IPS DF 19.7 (cell line): ENCODE measurements at regions not wholly inside any gene's neighbourhood (a gene's known extent, or its start where the extent isn't known, plus 50 kb on each side); places are given as distances from the start of the nearest gene placed in this dataset.

Source experiments
- DNase-seq: peaks from one replicate; pipeline ENCODE4 v3.0.0-alpha.2; 2013; ENCODE audit warnings: low read depth, low spot score

DNA sequence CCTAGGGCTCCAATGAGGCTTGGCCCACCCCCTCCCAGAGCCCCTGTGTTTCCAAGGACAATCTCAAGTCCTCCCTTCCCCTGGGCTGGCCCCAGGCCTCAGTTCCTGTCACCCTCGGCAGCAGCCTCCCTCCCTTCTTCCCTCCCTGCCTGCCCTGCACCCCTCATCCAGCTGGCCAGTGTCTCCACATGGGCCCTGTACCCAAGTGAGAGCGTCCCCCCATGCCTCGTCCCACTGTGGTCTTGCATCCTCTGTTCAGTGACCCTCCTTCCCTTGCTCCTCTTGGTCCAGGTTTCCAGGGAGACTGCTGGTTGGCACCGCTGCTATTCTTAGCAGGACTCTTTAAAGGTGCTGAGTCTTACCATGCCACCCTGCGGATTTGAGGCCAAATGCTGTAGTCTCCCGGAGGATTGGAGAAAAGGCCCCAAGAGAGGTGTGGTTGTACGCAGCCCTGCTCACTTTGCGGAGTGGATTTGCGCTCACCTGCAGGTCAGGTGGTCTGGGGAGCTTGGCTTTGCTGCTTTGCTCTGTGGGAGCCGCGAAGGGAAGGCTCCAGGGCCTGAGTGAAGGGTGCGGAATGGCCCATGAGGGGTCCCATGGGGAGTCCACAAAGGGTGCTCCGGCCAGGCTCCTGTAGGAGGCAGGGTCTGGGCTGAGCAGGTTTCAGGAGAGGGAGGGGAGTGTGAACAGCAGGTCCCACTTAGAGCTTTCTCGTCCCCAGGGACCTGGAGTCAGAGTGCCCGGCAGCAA lies 519.2 kb downstream of the TCERG1L start:
- DNase-seq: no peak

GRCh38 chr10:130795819-130796218 lies 515.7 kb downstream of the TCERG1L start:
- no peak for DNase-seq

- DNase-seq: no peak
Observed at GRCh38 chr10:130799532-130799931, 512.0 kb downstream of the TCERG1L start.

DNA sequence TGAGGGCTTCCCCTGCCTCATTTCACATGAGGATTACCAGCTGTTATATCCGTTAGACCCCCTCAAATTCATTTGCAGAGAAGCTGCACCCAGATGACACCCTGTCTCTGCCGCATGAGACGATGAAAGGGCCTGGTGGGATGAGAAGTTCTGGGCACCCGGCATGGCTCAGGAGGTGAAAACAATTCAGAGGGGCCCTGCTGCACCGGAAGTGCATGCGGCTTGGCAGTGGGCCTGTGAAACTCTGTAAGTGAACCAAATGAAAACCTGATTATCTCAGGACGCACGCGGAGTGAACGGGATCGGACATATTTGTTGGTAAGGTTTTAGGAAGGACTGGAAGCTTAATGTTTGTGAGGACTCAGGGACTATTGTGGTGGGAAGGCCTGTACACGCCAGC lies 511.2 kb downstream of the TCERG1L start:
- no peak for DNase-seq

- DNase-seq: no peak
Observed at GRCh38 chr10:130801276-130801675, 510.2 kb downstream of the TCERG1L start.

- DNase-seq: no peak
Observed at GRCh38 chr10:130801784-130802183, 509.7 kb downstream of the TCERG1L start.

DNA sequence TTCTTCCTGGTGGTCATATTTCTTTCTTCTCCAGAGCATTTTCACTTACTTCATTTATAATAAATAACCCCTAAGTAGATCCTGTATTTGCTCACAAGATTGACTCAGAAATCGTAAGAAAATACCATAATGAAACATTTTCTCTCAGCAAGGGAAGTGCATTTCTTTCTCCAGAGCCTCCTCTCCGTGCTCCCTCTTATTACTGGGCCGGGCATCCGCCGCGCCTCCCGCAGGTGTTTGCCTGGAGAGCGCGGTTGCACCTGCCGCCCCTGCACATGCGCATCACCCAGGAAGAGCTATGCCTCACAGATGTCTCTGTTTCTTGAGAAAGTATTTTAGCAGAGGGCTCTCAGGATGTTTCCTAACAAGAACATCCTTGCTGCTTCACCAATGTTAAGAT lies 509.2 kb downstream of the TCERG1L start:
- no peak for DNase-seq

DNA sequence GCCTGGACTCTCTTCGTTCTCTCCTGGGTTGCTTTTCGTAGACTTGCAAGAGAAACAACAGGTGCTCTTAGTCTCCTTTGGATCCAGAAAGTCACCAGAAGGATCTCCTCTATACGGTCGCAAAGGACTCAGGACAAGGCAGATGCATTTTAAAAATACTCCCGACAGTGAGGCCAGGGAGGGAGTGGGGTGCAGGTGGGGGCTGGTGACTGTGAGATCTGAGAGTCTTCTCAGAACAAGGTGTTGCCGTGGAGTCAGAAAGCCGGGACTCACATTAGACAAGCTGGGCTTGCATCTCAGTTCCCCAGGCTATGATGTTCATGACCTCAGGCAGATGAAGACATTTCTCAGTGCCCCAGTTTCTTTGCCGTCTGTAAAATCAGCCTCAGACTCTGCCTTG lies 507.2 kb downstream of the TCERG1L start:
- no peak for DNase-seq

DNA sequence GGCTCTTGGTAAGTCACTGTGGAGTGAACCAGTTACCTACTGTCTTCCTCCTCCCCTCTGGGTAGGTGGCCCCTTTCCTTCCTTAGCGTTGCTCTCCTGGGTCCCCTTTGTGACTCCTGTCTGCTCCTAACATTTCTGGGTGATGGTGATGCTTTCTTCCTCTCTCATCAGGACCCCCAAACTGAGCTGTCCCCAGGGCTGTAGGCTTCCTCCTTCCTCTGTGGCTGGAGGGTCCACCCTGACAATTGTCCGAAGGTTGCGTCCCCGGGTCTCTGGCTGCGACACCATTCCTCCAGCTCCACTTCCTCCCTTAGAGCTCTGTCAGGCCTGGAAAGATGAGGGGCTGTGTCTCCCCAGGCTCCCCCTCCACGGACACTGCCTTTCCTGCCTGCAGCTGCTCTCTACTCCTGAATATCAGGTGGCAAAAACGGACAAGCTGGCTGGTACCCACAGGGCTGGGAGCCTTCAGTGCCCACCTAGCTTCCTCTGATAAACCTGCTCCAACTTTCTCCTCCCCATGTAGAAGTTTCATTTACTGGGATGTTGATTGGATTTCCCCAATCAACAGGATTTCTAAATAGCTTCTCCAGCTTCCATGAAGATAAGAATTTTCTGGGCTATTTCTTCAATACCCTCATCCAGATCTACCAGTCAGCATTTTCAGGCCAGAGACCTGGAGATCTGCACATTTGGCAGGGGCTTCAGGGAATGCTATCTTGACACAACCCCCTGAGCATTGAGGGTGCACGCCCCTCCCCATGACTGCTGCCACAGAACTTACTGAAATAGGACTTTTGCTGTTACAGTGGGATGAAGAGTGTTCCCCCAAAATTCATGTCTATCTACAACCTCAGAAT lies 506.5 kb downstream of the TCERG1L start:
- DNase-seq: no peak

- DNase-seq: no peak
Observed at GRCh38 chr10:130805635-130806030, 505.9 kb downstream of the TCERG1L start.

DNA sequence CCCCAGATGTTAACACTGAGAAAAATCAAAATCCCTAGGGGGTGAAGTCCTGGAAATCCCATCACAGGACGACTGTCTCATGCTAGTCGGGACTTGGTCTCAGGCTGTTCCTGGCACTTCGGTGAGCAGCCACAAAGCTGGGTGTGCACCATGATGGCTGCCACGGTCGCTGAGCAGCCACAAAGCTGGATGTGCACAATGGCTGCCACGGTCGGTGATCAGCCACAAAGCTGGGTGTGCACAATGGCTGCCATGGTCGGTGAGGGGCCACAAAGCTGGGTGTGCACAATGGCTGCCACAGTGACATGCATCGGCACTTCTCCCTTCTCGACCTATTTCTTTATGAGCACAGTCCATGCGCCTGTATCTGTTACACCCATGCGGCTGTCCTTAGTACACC lies 505.1 kb downstream of the TCERG1L start:
- no peak for DNase-seq

DNA sequence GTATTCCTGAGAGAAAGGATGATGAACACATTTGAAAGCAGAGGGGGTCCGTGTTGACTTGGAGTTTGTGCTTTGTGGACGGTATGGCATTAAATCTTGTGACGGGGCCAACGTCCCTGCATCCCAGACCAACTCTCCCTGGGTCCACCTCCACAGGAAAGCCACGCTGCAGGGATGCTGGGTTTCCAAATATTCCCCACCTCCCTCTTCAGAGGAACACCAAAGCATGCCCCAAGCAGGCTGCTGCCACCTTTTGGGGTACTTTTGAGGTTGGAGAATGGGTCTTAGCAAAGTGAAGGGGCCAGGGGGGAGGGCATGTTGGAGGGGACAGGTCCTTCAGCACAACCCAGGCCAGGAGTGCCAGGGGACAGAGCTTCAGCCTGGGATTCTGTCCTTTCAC lies 504.4 kb downstream of the TCERG1L start:
- no peak for DNase-seq

- no peak for DNase-seq
Observed at GRCh38 chr10:130807721-130808120, 503.8 kb downstream of the TCERG1L start.

DNA sequence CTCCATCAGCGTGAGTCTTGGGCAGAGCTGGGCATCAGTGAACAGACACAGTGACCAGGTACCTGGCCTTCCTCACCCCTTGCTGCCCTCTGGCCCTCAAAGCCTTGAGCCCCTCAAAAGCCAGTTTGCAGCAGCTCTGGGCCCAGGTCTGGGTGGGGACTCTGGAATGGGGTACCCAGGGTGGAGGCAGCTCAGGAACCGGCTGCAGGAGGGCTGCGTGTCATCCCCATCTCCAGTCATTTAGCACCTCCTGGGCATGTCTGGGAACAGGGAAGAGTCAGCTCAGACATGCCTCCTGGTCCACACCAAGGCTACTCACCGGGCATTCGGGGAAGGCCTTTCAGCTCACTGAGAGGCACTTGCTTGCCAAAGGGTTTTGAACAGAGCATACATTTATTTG lies 503.3 kb downstream of the TCERG1L start:
- no peak for DNase-seq

- DNase-seq: no peak
Observed at GRCh38 chr10:130808686-130809085, 502.8 kb downstream of the TCERG1L start.

- DNase-seq: no peak
Observed at GRCh38 chr10:130809181-130809580, 502.3 kb downstream of the TCERG1L start.

- DNase-seq: no peak
Observed at GRCh38 chr10:130809761-130810515, 501.6 kb downstream of the TCERG1L start.

- DNase-seq: no peak
Observed at GRCh38 chr10:130810856-130811255, 500.7 kb downstream of the TCERG1L start.

DNA sequence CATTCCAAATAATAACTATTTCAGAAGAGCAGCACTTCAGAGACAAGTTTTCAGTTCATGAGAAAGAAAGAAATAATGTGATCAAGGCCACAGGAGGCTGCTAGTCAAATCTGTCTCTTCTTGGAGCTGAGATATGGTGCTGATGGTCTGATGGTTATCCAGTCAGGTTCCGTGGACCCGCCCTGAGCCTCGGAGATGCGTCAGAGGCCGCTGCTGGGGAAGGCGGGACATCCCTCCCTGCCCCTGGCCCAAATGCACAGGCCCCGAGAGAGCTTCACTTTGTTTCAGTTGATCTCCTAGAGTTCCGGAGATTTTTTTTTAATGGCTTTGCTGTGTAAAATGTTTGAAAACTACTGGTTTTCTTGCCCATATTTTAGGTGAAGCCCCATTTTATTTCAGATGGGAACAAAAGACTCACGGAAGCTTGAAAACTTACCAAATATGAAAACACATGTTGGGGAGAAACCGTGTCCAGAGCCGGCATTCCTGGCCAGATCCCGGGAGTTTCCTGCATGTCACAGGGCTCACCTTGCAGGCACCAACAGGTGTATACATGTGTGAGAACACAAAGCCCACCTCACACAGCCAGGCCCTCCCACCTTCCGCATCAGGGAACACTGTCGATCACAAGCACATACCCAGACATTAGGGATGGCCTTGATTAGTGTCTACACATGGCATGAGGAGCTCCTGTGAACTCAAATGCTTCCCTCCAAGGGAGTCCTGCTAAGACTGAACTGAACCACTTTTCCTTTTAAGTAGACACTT lies 499.0 kb downstream of the TCERG1L start:
- no peak for DNase-seq

DNA sequence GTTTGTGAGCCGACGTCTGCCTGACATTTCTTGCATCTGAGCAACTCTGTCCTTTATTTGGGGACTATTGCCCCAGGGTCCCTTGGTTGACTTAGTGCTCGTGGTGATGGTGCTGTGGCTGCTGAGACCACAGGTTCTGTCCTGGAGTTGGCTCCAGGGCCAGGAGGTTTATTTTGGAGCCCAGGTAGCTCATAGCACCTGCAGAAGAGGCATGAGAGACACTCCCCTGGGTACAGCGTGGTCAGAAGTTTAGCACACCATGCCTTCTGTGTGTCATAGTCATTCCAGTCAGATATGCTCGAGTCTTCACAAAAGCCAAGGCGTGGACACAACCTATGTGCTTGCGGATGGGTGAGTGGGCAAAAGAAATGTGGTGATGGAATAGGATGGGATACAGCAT lies 496.9 kb downstream of the TCERG1L start:
- no peak for DNase-seq

DNA sequence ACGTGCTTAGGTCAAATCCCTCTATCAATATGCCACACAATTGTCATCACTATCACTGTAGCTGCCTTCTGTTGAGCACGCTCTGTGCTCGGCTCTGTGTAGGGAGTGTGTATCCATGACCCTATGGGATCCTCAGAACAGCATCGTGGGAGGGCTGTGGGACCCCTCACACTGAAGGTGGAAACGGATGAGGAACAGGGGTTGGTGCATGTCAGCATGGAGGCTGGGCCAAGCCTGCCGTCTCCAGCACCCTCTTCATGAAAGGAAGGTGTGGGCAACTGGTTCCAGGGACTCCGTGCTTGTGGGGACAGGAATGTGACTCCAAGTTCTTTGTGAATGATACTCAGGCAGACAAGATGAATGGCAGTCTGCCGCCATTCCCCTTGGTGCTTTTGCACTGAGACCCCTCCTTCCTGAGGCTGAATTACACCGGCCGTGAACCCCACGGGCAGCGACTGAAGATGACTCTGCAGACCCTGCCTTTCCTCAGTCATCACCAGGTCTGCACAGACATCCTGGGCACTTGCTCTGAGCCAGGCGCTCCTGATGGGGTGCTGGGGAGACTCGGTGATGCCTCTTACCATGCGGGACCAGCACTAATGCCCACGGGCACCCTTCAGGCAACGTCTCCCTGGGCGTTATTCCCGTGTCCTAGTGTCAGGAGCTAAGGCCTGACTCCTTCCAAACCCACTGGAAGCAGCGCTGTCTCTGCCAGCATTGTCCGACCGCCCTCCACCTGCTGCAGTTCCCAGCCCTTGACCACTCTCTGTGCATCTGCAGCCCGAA lies 495.2 kb downstream of the TCERG1L start:
- no peak for DNase-seq
